Glutamatergic neuron (in vitro differentiated cells): ENCODE measurements at regions not wholly inside any gene's neighbourhood (a gene's known extent, or its start where the extent isn't known, plus 50 kb on each side); places are given as distances from the start of the nearest gene placed in this dataset.

ENCODE experiments used
- DNase-seq: peaks from one replicate; pipeline ENCODE4 v3.0.0; 2022
- H3K27ac Mint-ChIP-seq: one replicate; pipeline ENCODE4 v1.8.0; 2020; ENCODE audit warnings: mild to moderate bottlenecking, mixed read lengths, inconsistent platforms; ENCODE audit not compliant: unreplicated experiment
- H3K27me3 Mint-ChIP-seq: one replicate; pipeline ENCODE4 v1.8.0; 2020; ENCODE audit warnings: mild to moderate bottlenecking, moderate library complexity, mixed read lengths, inconsistent platforms; ENCODE audit not compliant: unreplicated experiment
- H3K36me3 Mint-ChIP-seq: one replicate; pipeline ENCODE4 v1.8.0; 2020; ENCODE audit warnings: mild to moderate bottlenecking, mixed read lengths, inconsistent platforms; ENCODE audit not compliant: unreplicated experiment
- H3K4me1 Mint-ChIP-seq: one replicate; pipeline ENCODE4 v1.8.0; 2020; ENCODE audit warnings: mild to moderate bottlenecking, low read depth, mixed read lengths, inconsistent platforms; ENCODE audit not compliant: unreplicated experiment
- H3K4me3 Mint-ChIP-seq: one replicate; pipeline ENCODE4 v1.8.0; 2020; ENCODE audit warnings: mild to moderate bottlenecking, mixed read lengths, inconsistent platforms; ENCODE audit not compliant: unreplicated experiment
- H3K9me3 Mint-ChIP-seq: one replicate; pipeline ENCODE4 v1.8.0; 2020; ENCODE audit warnings: mild to moderate bottlenecking, moderate library complexity, mixed read lengths, inconsistent platforms; ENCODE audit not compliant: unreplicated experiment
- TF ChIP-seq, protein P1 (sequence below): fragments of 200-600 bp; sonication (generic); IDR thresholded peaks from one replicate; pipeline ENCODE4 v1.5.0; 2021; ENCODE audit not compliant: partially characterized antibody, unreplicated experiment

DNA sequence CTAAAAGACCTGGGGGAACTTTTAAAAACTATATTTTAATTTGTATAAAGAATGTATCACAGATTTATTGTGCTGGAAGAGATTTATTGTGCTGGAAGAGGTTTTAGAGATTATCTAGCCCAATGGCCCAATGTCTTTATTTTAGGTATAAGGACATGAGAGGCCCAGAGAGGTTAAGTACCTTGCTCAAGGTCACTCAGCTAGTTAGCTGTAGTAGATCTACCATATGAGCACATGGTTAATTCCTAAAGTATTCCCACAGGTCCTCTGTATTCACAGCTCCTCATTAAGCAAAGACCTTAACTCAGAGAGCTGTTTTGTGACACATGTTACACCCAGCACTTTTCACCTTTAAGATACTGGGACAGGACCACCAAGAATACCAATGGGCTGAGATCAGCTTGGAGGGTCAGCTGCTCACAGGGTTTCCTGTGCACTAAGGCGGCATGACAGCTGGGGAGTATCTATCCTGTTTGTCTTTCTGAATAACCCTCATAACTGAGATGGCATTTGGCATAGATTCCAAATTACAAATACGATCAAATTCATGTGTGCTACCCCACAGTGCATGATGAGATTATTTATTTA lies 143.1 kb upstream of the TBL1XR1 start:
- DNase-seq = no peak
- H3K9me3 Mint-ChIP-seq = peaks cover 2% of the 10 kb centered on the region
- H3K27ac Mint-ChIP-seq = no peak overlapping the region
- H3K36me3 Mint-ChIP-seq = no peaks in the 10 kb centered on the region
- TF ChIP-seq, protein P1, sequence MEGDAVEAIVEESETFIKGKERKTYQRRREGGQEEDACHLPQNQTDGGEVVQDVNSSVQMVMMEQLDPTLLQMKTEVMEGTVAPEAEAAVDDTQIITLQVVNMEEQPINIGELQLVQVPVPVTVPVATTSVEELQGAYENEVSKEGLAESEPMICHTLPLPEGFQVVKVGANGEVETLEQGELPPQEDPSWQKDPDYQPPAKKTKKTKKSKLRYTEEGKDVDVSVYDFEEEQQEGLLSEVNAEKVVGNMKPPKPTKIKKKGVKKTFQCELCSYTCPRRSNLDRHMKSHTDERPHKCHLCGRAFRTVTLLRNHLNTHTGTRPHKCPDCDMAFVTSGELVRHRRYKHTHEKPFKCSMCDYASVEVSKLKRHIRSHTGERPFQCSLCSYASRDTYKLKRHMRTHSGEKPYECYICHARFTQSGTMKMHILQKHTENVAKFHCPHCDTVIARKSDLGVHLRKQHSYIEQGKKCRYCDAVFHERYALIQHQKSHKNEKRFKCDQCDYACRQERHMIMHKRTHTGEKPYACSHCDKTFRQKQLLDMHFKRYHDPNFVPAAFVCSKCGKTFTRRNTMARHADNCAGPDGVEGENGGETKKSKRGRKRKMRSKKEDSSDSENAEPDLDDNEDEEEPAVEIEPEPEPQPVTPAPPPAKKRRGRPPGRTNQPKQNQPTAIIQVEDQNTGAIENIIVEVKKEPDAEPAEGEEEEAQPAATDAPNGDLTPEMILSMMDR = no peak
- no peak overlapping the region for H3K4me3 Mint-ChIP-seq
- no peaks in the 10 kb centered on the region for H3K27me3 Mint-ChIP-seq
- H3K4me1 Mint-ChIP-seq = peaks cover 7% of the 10 kb centered on the region

DNA sequence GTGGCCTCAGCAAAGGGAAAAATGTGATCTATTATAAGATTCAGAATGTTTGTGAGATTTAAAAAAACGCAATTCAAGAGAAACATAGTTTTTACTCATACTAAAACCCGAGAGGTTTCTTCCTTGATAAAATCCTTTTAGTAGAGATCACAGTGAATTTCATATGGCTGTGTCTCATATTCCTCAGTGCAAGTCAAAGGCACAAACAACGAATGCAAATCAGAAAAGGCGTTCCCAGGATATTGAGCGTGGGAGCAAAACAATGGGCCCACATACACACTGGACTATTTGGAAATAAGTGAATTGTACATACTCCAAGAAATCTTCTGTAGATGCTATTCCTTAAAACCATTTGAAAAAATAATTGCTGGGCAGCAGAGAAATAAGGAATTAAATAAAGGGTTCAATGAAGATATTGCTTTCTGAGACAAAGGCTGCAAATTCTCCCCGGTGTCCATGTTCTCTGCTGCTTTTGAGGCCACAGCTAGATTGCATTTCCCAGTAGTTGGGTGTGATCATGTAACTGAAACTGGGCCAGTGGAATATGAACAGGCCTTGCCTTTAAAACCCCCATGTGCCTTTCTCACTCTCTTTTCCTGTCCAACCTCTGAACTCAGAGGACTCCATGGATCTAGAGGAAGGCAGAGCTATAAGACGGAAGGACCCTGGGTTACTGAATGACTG lies 144.6 kb upstream of the TBL1XR1 start:
- Mint-ChIP-seq H3K4me1 (peaks cover 7% of the 10 kb centered on the region), H3K27me3 (no peaks in the 10 kb centered on the region), H3K9me3 (peaks cover 2% of the 10 kb centered on the region), H3K27ac (no peak overlapping the region), H3K36me3 (no peaks in the 10 kb centered on the region), H3K4me3 (no peak overlapping the region)
- TF ChIP-seq, protein P1 = no peak
- DNase-seq = no peak

DNA sequence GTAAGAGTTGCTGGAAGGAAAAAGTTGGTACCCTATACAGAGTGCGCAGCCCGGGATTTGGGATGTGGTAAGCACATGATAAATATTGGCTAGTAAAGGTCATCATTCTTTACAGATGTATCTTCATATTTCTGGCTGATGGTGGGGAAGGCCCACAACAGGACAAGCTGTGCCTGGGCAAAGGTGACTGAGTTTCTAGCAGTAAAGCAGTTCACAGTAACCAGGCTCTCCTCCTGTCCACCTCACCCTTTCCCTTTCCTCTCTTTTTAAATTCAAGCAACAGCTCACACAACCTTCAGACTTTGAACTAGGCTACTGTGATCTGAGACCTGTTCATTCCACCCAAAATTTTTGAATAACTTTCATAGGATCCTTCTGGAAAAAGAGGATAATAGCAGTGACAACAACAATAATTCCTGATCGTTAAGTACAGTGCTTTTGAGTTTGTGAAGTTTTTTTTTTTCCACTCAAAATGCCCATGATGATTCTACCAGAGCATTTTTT lies 145.9 kb upstream of the TBL1XR1 start:
- Mint-ChIP-seq H3K4me1 (peaks cover 7% of the 10 kb centered on the region), H3K27me3 (no peaks in the 10 kb centered on the region), H3K9me3 (peaks cover 4% of the 10 kb centered on the region), H3K27ac (no peak overlapping the region), H3K36me3 (no peaks in the 10 kb centered on the region), H3K4me3 (no peak overlapping the region)
- TF ChIP-seq, protein P1 = no peak
- no peak for DNase-seq

DNA sequence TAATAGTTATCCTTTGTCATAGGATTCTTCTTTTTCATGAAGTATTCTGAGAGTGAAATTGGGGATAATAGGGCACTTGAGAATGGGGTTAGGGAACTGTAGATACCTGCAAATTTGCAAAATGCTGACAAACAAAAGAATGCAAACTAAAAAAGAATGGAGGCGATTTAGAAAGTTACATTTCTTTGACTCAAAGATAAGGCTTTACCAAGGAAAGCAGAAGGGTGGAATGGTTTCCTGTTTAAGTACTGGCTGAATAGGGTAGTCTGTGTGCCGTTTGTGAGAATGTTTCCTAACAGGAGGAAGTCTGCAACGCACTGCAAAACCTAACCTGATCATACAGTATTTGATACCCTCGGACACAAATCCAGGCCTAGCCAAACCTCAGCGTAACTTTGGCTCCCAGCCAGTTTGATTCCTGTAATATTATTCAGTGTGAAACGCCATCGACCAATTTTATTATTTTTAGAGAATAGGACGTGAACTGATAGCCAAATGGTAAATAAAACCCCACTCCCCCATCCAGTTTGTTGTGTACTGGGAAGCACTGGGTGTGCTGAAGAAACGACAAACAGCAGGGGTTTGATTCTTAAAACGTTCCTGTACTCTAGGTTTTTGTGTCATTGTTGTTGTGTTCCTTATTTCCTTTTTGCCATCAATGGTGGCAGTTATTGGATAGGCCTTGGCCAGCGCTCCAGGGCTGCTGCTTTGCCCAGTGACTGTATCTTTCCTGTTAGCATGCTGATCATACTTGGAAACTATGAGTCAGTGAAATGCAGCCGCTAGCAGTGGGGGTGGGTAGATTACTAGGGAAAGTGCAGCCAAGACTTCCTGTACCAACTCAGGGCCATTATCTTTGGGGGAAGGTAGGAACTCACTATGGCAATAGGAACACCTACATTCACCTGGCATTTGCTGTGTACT lies 148.0 kb upstream of the TBL1XR1 start:
- no peaks in the 10 kb centered on the region for H3K36me3 Mint-ChIP-seq
- no peaks in the 10 kb centered on the region for H3K27me3 Mint-ChIP-seq
- H3K4me1 Mint-ChIP-seq = peaks cover 6% of the 10 kb centered on the region
- no peak for DNase-seq
- H3K27ac Mint-ChIP-seq = no peak overlapping the region
- TF ChIP-seq, protein P1 = no peak
- peaks cover 4% of the 10 kb centered on the region for H3K9me3 Mint-ChIP-seq
- H3K4me3 Mint-ChIP-seq = no peak overlapping the region
